ENCODE measurements at regions not wholly inside any gene's neighbourhood (a gene's known extent, or its start where the extent isn't known, plus 50 kb on each side); places are given as distances from the start of the nearest gene placed in this dataset.
A peak's percentile ranks its signal among the peaks of the same experiment; 100 is the strongest.

- no peak overlapping the region for H3K4me3 Mint-ChIP-seq
- Histone ChIP-seq H3K9me3 (ENCODE audit: control insufficient read depth, insufficient read depth, low read length) (no peaks in the 10 kb centered on the region), H3K4me3 (ENCODE audit: low read length) (no peak overlapping the region), H3K27ac (ENCODE audit: low read length) (no peak overlapping the region), H3K36me3 (ENCODE audit: control insufficient read depth, insufficient read depth, low read length) (no peaks in the 10 kb centered on the region), H3K27me3 (ENCODE audit: control insufficient read depth, insufficient read depth, low read length) (no peaks in the 10 kb centered on the region), H3K4me1 (ENCODE audit: control insufficient read depth, insufficient read depth, low read length) (no peaks in the 10 kb centered on the region)
- intact Hi-C loops (cut with micrococcal nuclease) = no loop called here
- WGBS (ENCODE audit: insufficient coverage) = 25% methylated on average over 2 of the region's 3 CpGs
- H3K9me3 Mint-ChIP-seq = peaks cover 0 to 5% of the 10 kb centered on the region in 2 donors
- H3K27me3 Mint-ChIP-seq (ENCODE audit: low read depth in 2 of 2) = no peaks in the 10 kb centered on the region
- DNase-seq (no peak), ATAC-seq (no peak)
- no peaks in the 10 kb centered on the region for H3K4me1 Mint-ChIP-seq
- TF ChIP-seq, protein P1, sequence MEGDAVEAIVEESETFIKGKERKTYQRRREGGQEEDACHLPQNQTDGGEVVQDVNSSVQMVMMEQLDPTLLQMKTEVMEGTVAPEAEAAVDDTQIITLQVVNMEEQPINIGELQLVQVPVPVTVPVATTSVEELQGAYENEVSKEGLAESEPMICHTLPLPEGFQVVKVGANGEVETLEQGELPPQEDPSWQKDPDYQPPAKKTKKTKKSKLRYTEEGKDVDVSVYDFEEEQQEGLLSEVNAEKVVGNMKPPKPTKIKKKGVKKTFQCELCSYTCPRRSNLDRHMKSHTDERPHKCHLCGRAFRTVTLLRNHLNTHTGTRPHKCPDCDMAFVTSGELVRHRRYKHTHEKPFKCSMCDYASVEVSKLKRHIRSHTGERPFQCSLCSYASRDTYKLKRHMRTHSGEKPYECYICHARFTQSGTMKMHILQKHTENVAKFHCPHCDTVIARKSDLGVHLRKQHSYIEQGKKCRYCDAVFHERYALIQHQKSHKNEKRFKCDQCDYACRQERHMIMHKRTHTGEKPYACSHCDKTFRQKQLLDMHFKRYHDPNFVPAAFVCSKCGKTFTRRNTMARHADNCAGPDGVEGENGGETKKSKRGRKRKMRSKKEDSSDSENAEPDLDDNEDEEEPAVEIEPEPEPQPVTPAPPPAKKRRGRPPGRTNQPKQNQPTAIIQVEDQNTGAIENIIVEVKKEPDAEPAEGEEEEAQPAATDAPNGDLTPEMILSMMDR (IDR thresholded peaks at IDR 0.05) = no peak
- H3K36me3 Mint-ChIP-seq = no peaks in the 10 kb centered on the region
- H3K27ac Mint-ChIP-seq = no peak overlapping the region
Measured at GRCh38 chr11:110837603-110838002, 125.4 kb upstream of the ARHGAP20 start.

DNA sequence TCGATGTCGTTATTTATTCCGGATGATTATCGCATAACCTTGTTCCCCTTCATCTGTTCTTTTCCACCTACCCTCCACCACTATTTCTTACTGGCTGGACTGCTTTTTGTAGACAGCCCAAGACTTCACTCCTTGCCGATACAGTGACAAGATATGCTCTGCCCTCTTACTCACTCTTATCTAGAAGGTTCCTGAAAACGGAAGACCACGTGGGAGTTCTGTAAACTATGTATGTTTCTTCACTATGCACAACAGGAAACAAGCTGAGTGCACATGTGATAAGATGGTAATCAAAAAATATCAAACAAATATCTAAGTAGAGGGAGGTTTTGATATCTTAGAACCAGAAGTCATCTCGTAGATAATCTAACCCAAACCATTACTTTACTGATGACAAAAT is 122.9 kb upstream of the ARHGAP20 start:
- WGBS (ENCODE audit: insufficient coverage) = 92% methylated on average over 6 of the region's 8 CpGs
- Mint-ChIP-seq H3K27ac (no peak overlapping the region), H3K36me3 (no peaks in the 10 kb centered on the region), H3K9me3 (peaks cover 0 to 3% of the 10 kb centered on the region in 2 donors), H3K4me1 (no peaks in the 10 kb centered on the region), H3K4me3 (no peak overlapping the region), H3K27me3 (ENCODE audit: low read depth in 2 of 2) (no peaks in the 10 kb centered on the region)
- TF ChIP-seq, protein P1 (IDR thresholded peaks at IDR 0.05) = no peak
- intact Hi-C loops (cut with micrococcal nuclease) = no loop called here
- H3K9me3 ChIP-seq (ENCODE audit: control insufficient read depth, insufficient read depth, low read length) = no peaks in the 10 kb centered on the region
- no peak overlapping the region for H3K27ac ChIP-seq (ENCODE audit: low read length)
- ATAC-seq = peak in 1 of 3 donors; percentile 67
- no peaks in the 10 kb centered on the region for H3K27me3 ChIP-seq (ENCODE audit: control insufficient read depth, insufficient read depth, low read length)
- H3K4me1 ChIP-seq (ENCODE audit: control insufficient read depth, insufficient read depth, low read length) = no peaks in the 10 kb centered on the region
- H3K36me3 ChIP-seq (ENCODE audit: control insufficient read depth, insufficient read depth, low read length) = no peaks in the 10 kb centered on the region
- no peak overlapping the region for H3K4me3 ChIP-seq (ENCODE audit: low read length)
- DNase-seq = no peak

GRCh38 chr11:110833033-110833484 is 120.8 kb upstream of the ARHGAP20 start:
- DNase-seq = no peak
- Histone ChIP-seq H3K36me3 (ENCODE audit: control insufficient read depth, insufficient read depth, low read length) (no peaks in the 10 kb centered on the region), H3K4me3 (ENCODE audit: low read length) (no peak overlapping the region), H3K4me1 (ENCODE audit: control insufficient read depth, insufficient read depth, low read length) (no peaks in the 10 kb centered on the region), H3K9me3 (ENCODE audit: control insufficient read depth, insufficient read depth, low read length) (no peaks in the 10 kb centered on the region), H3K27ac (ENCODE audit: low read length) (no peak overlapping the region), H3K27me3 (ENCODE audit: control insufficient read depth, insufficient read depth, low read length) (no peaks in the 10 kb centered on the region)
- WGBS (ENCODE audit: insufficient coverage) = 68% methylated on average over 2 of the region's 4 CpGs
- TF ChIP-seq, protein P1 (IDR thresholded peaks at IDR 0.05) = no peak
- ATAC-seq = no peak
- H3K27ac Mint-ChIP-seq = no peak overlapping the region
- no peaks in the 10 kb centered on the region for H3K4me1 Mint-ChIP-seq
- no peaks in the 10 kb centered on the region for H3K36me3 Mint-ChIP-seq
- intact Hi-C loops (cut with micrococcal nuclease) = no loop called here
- peaks cover 0 to 2% of the 10 kb centered on the region in 2 donors for H3K9me3 Mint-ChIP-seq
- H3K4me3 Mint-ChIP-seq = no peak overlapping the region
- no peaks in the 10 kb centered on the region for H3K27me3 Mint-ChIP-seq (ENCODE audit: low read depth in 2 of 2)

DNA sequence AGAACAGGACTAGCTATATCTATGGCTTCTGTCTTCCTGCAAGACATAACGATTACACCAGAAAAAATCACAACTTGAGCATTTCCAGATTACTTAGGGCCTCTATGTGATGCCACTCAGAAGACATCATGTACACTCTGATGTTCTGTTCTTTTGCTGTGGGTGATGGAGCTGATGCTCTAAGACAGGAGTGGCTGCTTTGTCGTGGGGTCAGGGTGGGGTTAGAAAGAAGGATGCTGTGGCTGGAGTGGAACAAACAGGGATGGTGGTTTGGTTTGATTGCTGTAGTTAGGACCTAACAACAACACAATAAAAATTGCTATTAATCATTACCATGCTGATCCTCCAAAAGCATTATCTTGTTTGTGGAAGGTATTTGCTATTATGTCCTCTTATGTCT is 120.3 kb upstream of the ARHGAP20 start:
- Mint-ChIP-seq H3K4me3 (no peak overlapping the region), H3K27me3 (ENCODE audit: low read depth in 2 of 2) (no peaks in the 10 kb centered on the region), H3K9me3 (peaks cover 0 to 2% of the 10 kb centered on the region in 2 donors), H3K36me3 (no peaks in the 10 kb centered on the region), H3K27ac (no peak overlapping the region), H3K4me1 (no peaks in the 10 kb centered on the region)
- DNase-seq = no peak
- TF ChIP-seq, protein P1 (IDR thresholded peaks at IDR 0.05) = no peak
- no peaks in the 10 kb centered on the region for H3K36me3 ChIP-seq (ENCODE audit: control insufficient read depth, insufficient read depth, low read length)
- no peaks in the 10 kb centered on the region for H3K27me3 ChIP-seq (ENCODE audit: control insufficient read depth, insufficient read depth, low read length)
- no peak overlapping the region for H3K27ac ChIP-seq (ENCODE audit: low read length)
- no peaks in the 10 kb centered on the region for H3K4me1 ChIP-seq (ENCODE audit: control insufficient read depth, insufficient read depth, low read length)
- no peaks in the 10 kb centered on the region for H3K9me3 ChIP-seq (ENCODE audit: control insufficient read depth, insufficient read depth, low read length)
- ATAC-seq = no peak
- no peak overlapping the region for H3K4me3 ChIP-seq (ENCODE audit: low read length)
- intact Hi-C loops (cut with micrococcal nuclease) = no loop called here
- WGBS (ENCODE audit: insufficient coverage) = 75% methylated on average over 2 of the region's 2 CpGs
